ENCODE measurements at regions not wholly inside any gene's neighbourhood (a gene's known extent, or its start where the extent isn't known, plus 50 kb on each side); places are given as distances from the start of the nearest gene placed in this dataset.
"Not testable (repeated sequence)": the region's sequence is repeated elsewhere in the genome, so short reads cannot be mapped to it uniquely, and the experiment has no call there.

DNA sequence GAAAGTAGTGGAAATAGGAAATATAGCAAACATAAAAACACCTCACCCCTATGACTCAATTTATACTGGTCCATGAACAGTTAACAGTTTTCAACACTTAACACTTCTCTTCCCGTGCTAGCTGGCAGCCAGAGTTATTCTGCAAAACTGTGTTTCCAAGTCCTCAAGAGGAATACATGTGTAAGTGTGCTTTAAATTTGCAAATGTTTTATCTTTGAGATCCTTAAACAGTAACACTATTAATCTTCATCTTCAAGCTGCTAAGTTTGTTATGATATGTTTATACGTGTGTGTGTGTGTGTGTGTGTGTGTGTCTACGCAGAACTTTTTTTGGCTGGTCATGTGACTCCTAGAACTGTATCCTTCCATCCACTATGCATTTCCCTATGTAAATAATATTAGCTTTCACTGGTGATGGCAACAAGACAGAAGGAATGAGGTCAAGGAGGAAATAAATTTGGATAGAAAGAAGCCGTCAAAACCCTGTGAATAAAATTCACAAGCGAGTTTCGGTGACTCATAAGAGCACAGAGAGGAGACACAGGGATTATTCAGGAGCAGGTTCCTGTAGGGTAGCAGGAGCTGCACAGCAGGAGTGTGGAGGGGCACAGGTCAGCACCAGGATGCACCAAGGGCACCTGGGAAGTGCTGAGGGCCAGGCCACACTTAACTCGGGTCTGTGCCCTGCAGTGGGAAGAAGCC is 105.9 kb upstream of the ETV6 start:
- no peak for DNase-seq (ENCODE audit: extremely low read depth, low read depth)
- no peak overlapping the region for H3K4me3 ChIP-seq (replicated peaks; ENCODE audit: low read depth, low read length)
- no peak for TF ChIP-seq CTCF (IDR thresholded peaks at IDR 0.05; ENCODE audit: low read depth, low read length, missing control alignments)

DNA sequence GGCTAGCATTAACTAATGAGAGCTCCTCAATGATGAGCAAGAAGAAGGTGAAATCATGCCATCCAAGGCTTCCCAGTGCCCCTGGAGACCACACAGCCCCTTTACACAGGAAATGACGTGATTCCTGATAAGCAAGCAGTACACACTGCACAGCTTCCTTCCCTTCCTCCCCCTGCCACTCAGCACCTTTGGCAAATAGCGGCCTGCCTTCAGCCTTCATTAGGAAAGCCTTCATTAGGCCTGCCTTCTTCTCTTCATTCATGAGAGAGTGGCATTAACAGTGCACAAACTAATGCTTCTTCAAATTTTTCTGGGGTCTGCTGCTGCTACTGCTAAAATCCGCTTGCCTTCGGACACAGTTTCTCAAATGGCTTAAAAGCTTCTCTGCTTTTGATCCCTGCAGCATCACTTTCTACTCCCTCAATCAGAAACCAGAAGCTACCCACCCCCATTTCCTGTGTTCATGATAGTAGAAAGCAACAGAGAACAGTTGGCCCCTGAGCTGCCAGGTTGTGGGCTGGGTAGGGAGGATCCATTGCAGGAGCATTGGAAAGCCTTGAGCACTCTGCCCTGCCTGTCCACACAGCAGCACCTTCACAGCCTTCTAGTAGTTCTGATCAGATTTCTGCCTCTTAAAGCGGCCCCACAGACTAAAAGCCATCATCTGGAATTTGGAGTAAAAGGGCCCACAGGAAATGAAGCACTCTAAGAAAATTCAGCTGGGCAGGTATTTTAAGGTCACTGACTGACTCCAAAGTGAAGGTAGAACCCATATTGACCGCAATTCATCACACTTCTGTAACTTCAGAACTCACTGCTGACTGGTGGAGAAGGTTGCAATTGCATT is 103.8 kb upstream of the ETV6 start:
- no peak overlapping the region for H3K4me3 ChIP-seq (replicated peaks; ENCODE audit: low read depth, low read length)
- no peak for DNase-seq (ENCODE audit: extremely low read depth, low read depth)
- no peak for TF ChIP-seq CTCF (IDR thresholded peaks at IDR 0.05; ENCODE audit: low read depth, low read length, missing control alignments)

DNA sequence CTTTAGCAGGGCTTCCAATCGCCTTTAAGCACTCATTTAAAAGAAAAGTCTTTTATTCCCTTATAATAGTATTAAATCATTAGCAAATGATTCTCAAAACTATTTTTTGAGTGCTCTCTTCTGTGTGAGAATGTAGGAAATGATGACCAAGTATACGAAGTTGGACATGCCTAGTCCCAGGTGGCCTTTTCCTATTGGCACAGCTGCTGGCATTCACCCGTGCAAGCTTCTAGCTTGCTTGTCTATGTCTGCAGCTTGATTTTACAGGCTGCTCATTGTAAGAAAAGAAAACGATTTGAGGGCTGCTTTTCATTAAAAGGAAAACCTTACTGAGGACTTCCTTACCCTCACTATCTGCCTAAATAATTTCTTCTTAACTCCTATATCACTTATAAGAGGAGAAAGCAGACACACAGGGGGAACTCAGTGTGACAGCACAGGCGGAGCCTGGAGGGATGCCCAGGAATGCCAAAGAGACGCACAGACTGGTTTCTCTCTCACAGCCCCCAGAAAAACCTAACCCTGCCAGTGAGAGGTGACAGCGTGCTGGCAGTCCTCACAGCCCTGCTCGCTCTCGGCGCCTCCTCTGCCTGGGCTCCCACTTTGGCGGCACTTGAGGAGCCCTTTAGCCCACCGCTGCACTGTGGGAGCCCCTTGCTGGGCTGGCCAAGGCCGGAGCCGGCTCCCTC is 102.7 kb upstream of the ETV6 start:
- DNase-seq (ENCODE audit: extremely low read depth, low read depth): not testable (repeated sequence)
- H3K4me3 ChIP-seq (replicated peaks; ENCODE audit: low read depth, low read length): peak overlapping the region; percentile 30

- not testable (repeated sequence) for DNase-seq (ENCODE audit: extremely low read depth, low read depth)
- H3K4me3 ChIP-seq (replicated peaks; ENCODE audit: low read depth, low read length): peak overlapping the region; percentile 30
These were observed 102.2 kb upstream of the ETV6 start for GRCh38 chr12:11547271-11547646.

DNA sequence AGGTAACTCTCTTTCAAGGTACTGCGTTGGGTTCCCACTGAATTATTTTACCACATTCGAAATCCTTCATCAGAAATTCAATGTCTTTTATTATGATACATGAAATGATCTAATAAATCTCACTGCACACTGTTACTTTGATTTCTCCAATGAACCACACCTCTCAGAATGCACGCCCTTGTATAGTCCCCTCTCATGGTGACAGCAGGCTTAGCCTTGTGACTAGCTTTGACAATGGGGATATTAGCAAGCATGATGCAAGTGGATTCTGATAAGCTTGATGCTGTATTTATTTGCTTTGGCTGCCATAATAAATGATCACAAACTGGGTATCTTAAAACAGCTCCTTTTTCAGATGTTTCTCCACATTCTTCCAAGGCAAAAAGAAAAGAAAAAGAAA is 100.4 kb upstream of the ETV6 start:
- no peak for TF ChIP-seq CTCF (IDR thresholded peaks at IDR 0.05; ENCODE audit: low read depth, low read length, missing control alignments)
- DNase-seq (ENCODE audit: extremely low read depth, low read depth): no peak
- no peak overlapping the region for H3K4me3 ChIP-seq (replicated peaks; ENCODE audit: low read depth, low read length)

GRCh38 chr12:11553871-11554533 is 95.5 kb upstream of the ETV6 start:
- H3K4me3 ChIP-seq (replicated peaks; ENCODE audit: low read depth, low read length): no peak overlapping the region
- peak; percentile 60 for TF ChIP-seq CTCF (IDR thresholded peaks at IDR 0.05; ENCODE audit: low read depth, low read length, missing control alignments)
- peak; percentile 24 for DNase-seq (ENCODE audit: extremely low read depth, low read depth)

DNA sequence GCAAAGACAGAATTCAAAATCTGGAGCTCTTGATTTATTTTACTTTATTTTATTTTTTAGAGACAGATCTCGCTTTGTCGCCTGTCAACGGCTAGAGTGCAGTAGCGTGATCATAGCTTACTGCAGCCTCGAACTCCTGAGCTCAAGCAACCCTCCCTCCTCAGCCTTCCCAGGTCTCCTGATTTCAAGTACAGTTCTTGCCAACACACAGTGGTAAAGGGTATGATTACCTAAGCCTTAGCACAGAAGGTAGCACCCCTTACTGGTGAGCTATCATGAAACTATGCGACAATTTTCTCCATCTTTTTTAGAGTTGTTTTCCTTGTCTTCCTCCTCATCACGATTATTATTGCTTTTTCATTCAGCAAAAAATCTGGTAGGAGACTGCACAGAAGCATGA is 94.3 kb upstream of the ETV6 start:
- H3K4me3 ChIP-seq (replicated peaks; ENCODE audit: low read depth, low read length): no peak overlapping the region
- no peak for TF ChIP-seq CTCF (IDR thresholded peaks at IDR 0.05; ENCODE audit: low read depth, low read length, missing control alignments)
- no peak for DNase-seq (ENCODE audit: extremely low read depth, low read depth)
